ENCODE measurements at regions not wholly inside any gene's neighbourhood (a gene's known extent, or its start where the extent isn't known, plus 50 kb on each side); places are given as distances from the start of the nearest gene placed in this dataset.

- no peak for DNase-seq (ENCODE audit: low read depth)
Measured at GRCh38 chr17:79521225-79521624, 89.6 kb downstream of the RBFOX3 start.

- no peak for DNase-seq (ENCODE audit: low read depth)
Measured at GRCh38 chr17:79520167-79521165, 90.4 kb downstream of the RBFOX3 start.

GRCh38 chr17:79519601-79520000 is 91.2 kb downstream of the RBFOX3 start:
- no peak for DNase-seq (ENCODE audit: low read depth)

GRCh38 chr17:79518585-79519523 is 92.0 kb downstream of the RBFOX3 start:
- no peak for DNase-seq (ENCODE audit: low read depth)

GRCh38 chr17:79517827-79518584 is 92.8 kb downstream of the RBFOX3 start:
- no peak for DNase-seq (ENCODE audit: low read depth)

- DNase-seq (ENCODE audit: low read depth) = no peak
Measured at GRCh38 chr17:79515646-79516571, 94.9 kb downstream of the RBFOX3 start.

GRCh38 chr17:79515110-79515509 is 95.7 kb downstream of the RBFOX3 start:
- DNase-seq (ENCODE audit: low read depth) = no peak

- DNase-seq (ENCODE audit: low read depth) = no peak
Measured at GRCh38 chr17:79513820-79514535, 96.9 kb downstream of the RBFOX3 start.

GRCh38 chr17:79513206-79513605 is 97.6 kb downstream of the RBFOX3 start:
- no peak for DNase-seq (ENCODE audit: low read depth)

GRCh38 chr17:79511471-79511870 is 99.4 kb downstream of the RBFOX3 start:
- no peak for DNase-seq (ENCODE audit: low read depth)

- no peak for DNase-seq (ENCODE audit: low read depth)
Measured at GRCh38 chr17:79510071-79510470, 100.8 kb downstream of the RBFOX3 start.

GRCh38 chr17:79509490-79509889 is 101.4 kb downstream of the RBFOX3 start:
- no peak for DNase-seq (ENCODE audit: low read depth)

- no peak for DNase-seq (ENCODE audit: low read depth)
Measured at GRCh38 chr17:79509008-79509407, 101.8 kb downstream of the RBFOX3 start.

GRCh38 chr17:79508291-79508716 is 102.5 kb downstream of the RBFOX3 start:
- DNase-seq (ENCODE audit: low read depth) = no peak

GRCh38 chr17:79506955-79507354 is 103.9 kb downstream of the RBFOX3 start:
- DNase-seq (ENCODE audit: low read depth) = no peak

GRCh38 chr17:79506150-79506870 is 104.5 kb downstream of the RBFOX3 start:
- no peak for DNase-seq (ENCODE audit: low read depth)

- no peak for DNase-seq (ENCODE audit: low read depth)
Measured at GRCh38 chr17:79505199-79505598, 105.7 kb downstream of the RBFOX3 start.

- DNase-seq (ENCODE audit: low read depth) = no peak
Measured at GRCh38 chr17:79504181-79504605, 106.7 kb downstream of the RBFOX3 start.

- DNase-seq (ENCODE audit: low read depth) = no peak
Measured at GRCh38 chr17:79503126-79503839, 107.6 kb downstream of the RBFOX3 start.

All from activated T-helper 1 cell treated with Interleukin-2 at 50 U/mL for 16 hours (primary cell).